Kasumi-1 (cell line): ENCODE measurements at regions not wholly inside any gene's neighbourhood (a gene's known extent, or its start where the extent isn't known, plus 50 kb on each side); places are given as distances from the start of the nearest gene placed in this dataset.

Experiments
- DNase-seq, 2 experiments: peaks; one replicate each; lab custom pipeline; 2025; lab: John Stamatoyannopoulos, UW

GRCh38 chr13:111925146-111925875 is 141.6 kb upstream of the SOX1 start:
- DNase-seq, result no peak

GRCh38 chr13:111926501-111927180 is 140.3 kb upstream of the SOX1 start:
- no peak for DNase-seq

- no peak for DNase-seq
Measured at GRCh38 chr13:111927181-111927540, 139.8 kb upstream of the SOX1 start.

GRCh38 chr13:111929036-111929616 is 137.8 kb upstream of the SOX1 start:
- DNase-seq, result no peak

- no peak for DNase-seq
Measured at GRCh38 chr13:111936267-111936925, 130.6 kb upstream of the SOX1 start.

- no peak for DNase-seq
Measured at GRCh38 chr13:111937777-111938311, 129.1 kb upstream of the SOX1 start.

- DNase-seq, result no peak
Measured at GRCh38 chr13:111938741-111939665, 127.9 kb upstream of the SOX1 start.

GRCh38 chr13:111939666-111940278 is 127.2 kb upstream of the SOX1 start:
- DNase-seq, result no peak

GRCh38 chr13:111940892-111941291 is 126.1 kb upstream of the SOX1 start:
- DNase-seq, result no peak

GRCh38 chr13:111941845-111942447 is 125.0 kb upstream of the SOX1 start:
- no peak for DNase-seq

GRCh38 chr13:111943229-111943795 is 123.6 kb upstream of the SOX1 start:
- DNase-seq, result no peak

- DNase-seq, result no peak
Measured at GRCh38 chr13:111944171-111944583, 122.8 kb upstream of the SOX1 start.

- DNase-seq, result no peak
Measured at GRCh38 chr13:111945086-111945485, 121.9 kb upstream of the SOX1 start.

- no peak for DNase-seq
Measured at GRCh38 chr13:111946214-111946613, 120.7 kb upstream of the SOX1 start.

- DNase-seq, result no peak
Measured at GRCh38 chr13:111947026-111947810, 119.7 kb upstream of the SOX1 start.

- no peak for DNase-seq
Measured at GRCh38 chr13:111947876-111948275, 119.1 kb upstream of the SOX1 start.

GRCh38 chr13:111948281-111948680 is 118.7 kb upstream of the SOX1 start:
- DNase-seq, result no peak

- no peak for DNase-seq
Measured at GRCh38 chr13:111948811-111949210, 118.1 kb upstream of the SOX1 start.

GRCh38 chr13:111949311-111949710 is 117.6 kb upstream of the SOX1 start:
- DNase-seq, result no peak
